ENCODE measurements at regions not wholly inside any gene's neighbourhood (a gene's known extent, or its start where the extent isn't known, plus 50 kb on each side); places are given as distances from the start of the nearest gene placed in this dataset.

GRCh38 chr5:2238732-2239131, 356.0 kb upstream of the IRX4 start (continued):
- no peak for TF ChIP-seq REST (IDR thresholded peaks at IDR 0.05; ENCODE audit: low read depth)
- TF ChIP-seq SP1 (IDR thresholded peaks at IDR 0.05; ENCODE audit: low read depth) = no peak
- no peak for TF ChIP-seq SIN3A (IDR thresholded peaks at IDR 0.05; ENCODE audit: low read depth)
- no peak for TF ChIP-seq CBX3 (IDR thresholded peaks at IDR 0.05; ENCODE audit: low read depth)
- no peak for TF ChIP-seq JUND (IDR thresholded peaks at IDR 0.05)
- TF ChIP-seq ELF1 (IDR thresholded peaks at IDR 0.05; ENCODE audit: borderline replicate concordance, low read depth) = no peak
- TF ChIP-seq POLR2AphosphoS5 (IDR thresholded peaks at IDR 0.05; ENCODE audit: low read depth, low read length) = no peak
- no peak for TF ChIP-seq YY1 (IDR thresholded peaks at IDR 0.05; ENCODE audit: extremely low read depth, insufficient replicate concordance, low read depth, low read length)
- TF ChIP-seq ZFX (IDR thresholded peaks at IDR 0.05) = no peak
- TF ChIP-seq TCF7L2 (IDR thresholded peaks at IDR 0.05; ENCODE audit: borderline replicate concordance, extremely low read depth, insufficient read depth, insufficient read length) = no peak
- TF ChIP-seq RAD21 (IDR thresholded peaks at IDR 0.05; ENCODE audit: low read depth) = no peak
- TF ChIP-seq SRF (IDR thresholded peaks at IDR 0.05; ENCODE audit: low read depth) = no peak

DNA sequence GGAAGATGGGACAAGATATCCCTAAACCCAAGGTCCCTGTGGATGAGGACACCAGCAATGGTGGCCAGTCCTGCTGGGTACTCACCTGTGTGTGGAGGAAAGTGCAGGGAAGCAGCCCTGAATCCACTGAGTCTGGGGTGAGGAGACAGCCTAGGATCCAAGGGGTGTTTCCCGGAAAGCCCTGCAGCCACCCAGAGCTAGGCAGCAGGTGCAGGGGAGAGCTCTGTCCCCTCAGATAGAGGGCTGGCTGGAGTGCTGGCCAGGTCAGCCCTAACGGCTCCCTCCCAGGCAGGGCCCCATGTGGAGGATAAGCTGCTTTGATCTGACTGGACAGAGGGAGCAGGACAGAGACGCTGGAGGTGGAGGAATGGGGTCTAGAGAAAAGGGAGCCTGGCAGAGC, 344.7 kb upstream of the IRX4 start:
- intact Hi-C loops (cut with micrococcal nuclease) = no loop called here
- RAD21 ChIA-PET (ENCODE audit: low non-redundant PET in 1 of 2, low total read pairs in 2 of 2, uncharacterized antibody in 2 of 2, unreplicated experiment in 2 of 2) = no interaction called here
- no peak for TF ChIP-seq SRF (IDR thresholded peaks at IDR 0.05; ENCODE audit: low read depth)
- no peak for TF ChIP-seq RAD21 (IDR thresholded peaks at IDR 0.05; ENCODE audit: low read depth)
- TF ChIP-seq ZFX (IDR thresholded peaks at IDR 0.05) = no peak
- TF ChIP-seq POLR2A (IDR thresholded peaks at IDR 0.05; ENCODE audit: borderline replicate concordance, extremely low read depth, insufficient read depth, insufficient read length) = no peak
- TF ChIP-seq SIN3A (IDR thresholded peaks at IDR 0.05; ENCODE audit: low read depth) = no peak
- no peak for TF ChIP-seq YY1 (IDR thresholded peaks at IDR 0.05; ENCODE audit: extremely low read depth, insufficient replicate concordance, low read depth, low read length)
- TF ChIP-seq, protein P1, sequence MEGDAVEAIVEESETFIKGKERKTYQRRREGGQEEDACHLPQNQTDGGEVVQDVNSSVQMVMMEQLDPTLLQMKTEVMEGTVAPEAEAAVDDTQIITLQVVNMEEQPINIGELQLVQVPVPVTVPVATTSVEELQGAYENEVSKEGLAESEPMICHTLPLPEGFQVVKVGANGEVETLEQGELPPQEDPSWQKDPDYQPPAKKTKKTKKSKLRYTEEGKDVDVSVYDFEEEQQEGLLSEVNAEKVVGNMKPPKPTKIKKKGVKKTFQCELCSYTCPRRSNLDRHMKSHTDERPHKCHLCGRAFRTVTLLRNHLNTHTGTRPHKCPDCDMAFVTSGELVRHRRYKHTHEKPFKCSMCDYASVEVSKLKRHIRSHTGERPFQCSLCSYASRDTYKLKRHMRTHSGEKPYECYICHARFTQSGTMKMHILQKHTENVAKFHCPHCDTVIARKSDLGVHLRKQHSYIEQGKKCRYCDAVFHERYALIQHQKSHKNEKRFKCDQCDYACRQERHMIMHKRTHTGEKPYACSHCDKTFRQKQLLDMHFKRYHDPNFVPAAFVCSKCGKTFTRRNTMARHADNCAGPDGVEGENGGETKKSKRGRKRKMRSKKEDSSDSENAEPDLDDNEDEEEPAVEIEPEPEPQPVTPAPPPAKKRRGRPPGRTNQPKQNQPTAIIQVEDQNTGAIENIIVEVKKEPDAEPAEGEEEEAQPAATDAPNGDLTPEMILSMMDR (IDR thresholded peaks at IDR 0.05 in 2 of 3, conservative IDR thresholded peaks at IDR 0.05 in 1 of 3; ENCODE audit: borderline replicate concordance in 1 of 3, insufficient read depth in 1 of 3, low read depth in 2 of 3, low read length in 2 of 3) = no peak
- no peak for TF ChIP-seq JUND (IDR thresholded peaks at IDR 0.05)
- TF ChIP-seq CEBPB (IDR thresholded peaks at IDR 0.05; ENCODE audit: low read depth) = no peak
- no peak for TF ChIP-seq SP1 (IDR thresholded peaks at IDR 0.05; ENCODE audit: low read depth)
- TF ChIP-seq ELF1 (IDR thresholded peaks at IDR 0.05; ENCODE audit: borderline replicate concordance, low read depth) = no peak
- no peak for TF ChIP-seq ZNF274 (IDR thresholded peaks at IDR 0.05; ENCODE audit: low read depth, low read length)
- TF ChIP-seq EZH2phosphoT487 (IDR thresholded peaks at IDR 0.05; ENCODE audit: borderline replicate concordance) = no peak
- TF ChIP-seq EGR1 (IDR thresholded peaks at IDR 0.05; ENCODE audit: low read depth) = no peak

More for the DNA sequence above, 344.7 kb upstream of the IRX4 start:
- H2AFZ ChIP-seq (ENCODE audit: low read depth, low read length, poor library complexity, severe bottlenecking) = no peak overlapping the region
- no peaks in the 10 kb centered on the region; the same call in 1 of the 2 replicates for H4K20me1 ChIP-seq (ENCODE audit: insufficient read depth)
- no peaks in the 10 kb centered on the region for H3K79me2 ChIP-seq (ENCODE audit: insufficient read depth, low read length)
- H3K27me3 ChIP-seq (ENCODE audit: insufficient read depth, low read length) = 0 out of 2 replicates have a peak, but pooled peaks cover 3% of the 10 kb centered on the region
- no peaks in the 10 kb centered on the region for H3K4me1 ChIP-seq (ENCODE audit: control insufficient read depth in 1 of 2, insufficient read depth in 2 of 2, low read length in 2 of 2)
- ChIA-PET CTCF (no interaction called here), POLR2A (no interaction called here)
- H3K9ac ChIP-seq (ENCODE audit: low read length) = no peak overlapping the region
- no peak overlapping the region for H3K4me3 ChIP-seq (replicated peaks in 1 of 2; ENCODE audit: low read depth in 1 of 2, low read length in 2 of 2)
- DNase-seq (ENCODE audit: low read depth, low spot score) = no peak
- no peak for ATAC-seq
- H3K9me3 ChIP-seq (ENCODE audit: control insufficient read depth in 1 of 2, insufficient read depth in 1 of 2, low read depth in 1 of 2, low read length in 2 of 2) = no peaks in the 10 kb centered on the region
- no peak overlapping the region for H3K27ac ChIP-seq (ENCODE audit: low read depth, low read length)
- H3K4me2 ChIP-seq (ENCODE audit: low read length) = no peak overlapping the region
- H3K36me3 ChIP-seq (ENCODE audit: control insufficient read depth in 1 of 2, insufficient read depth in 2 of 2, low read length in 2 of 2) = no peaks in the 10 kb centered on the region
- no peaks in the 10 kb centered on the region for H3K9me2 ChIP-seq (ENCODE audit: insufficient read depth)
- no TSS peak for BruUV-seq (replicated peaks)

Measured in HCT116 (cell line).